Astrocyte (in vitro differentiated cells and primary cell): ENCODE measurements at regions not wholly inside any gene's neighbourhood (a gene's known extent, or its start where the extent isn't known, plus 50 kb on each side); places are given as distances from the start of the nearest gene placed in this dataset.

Experiments used
- EZH2 ChIP-seq: IDR thresholded peaks from 2 replicates; pipeline ENCODE4 v1.6.1; 2012; ENCODE audit warnings: mild to moderate bottlenecking, low read length, inconsistent platforms; ENCODE audit not compliant: insufficient read depth
- TF ChIP-seq, protein P1 (sequence below): IDR thresholded peaks from 2 replicates; pipeline ENCODE4 v1.5.1; 2011; ENCODE audit warnings: low read depth, mild to moderate bottlenecking, inconsistent platforms, low read length, moderate library complexity; ENCODE audit not compliant: insufficient read depth

GRCh38 chr6:15861486-15861885 is 198.7 kb upstream of the DTNBP1 start:
- TF ChIP-seq, protein P1, sequence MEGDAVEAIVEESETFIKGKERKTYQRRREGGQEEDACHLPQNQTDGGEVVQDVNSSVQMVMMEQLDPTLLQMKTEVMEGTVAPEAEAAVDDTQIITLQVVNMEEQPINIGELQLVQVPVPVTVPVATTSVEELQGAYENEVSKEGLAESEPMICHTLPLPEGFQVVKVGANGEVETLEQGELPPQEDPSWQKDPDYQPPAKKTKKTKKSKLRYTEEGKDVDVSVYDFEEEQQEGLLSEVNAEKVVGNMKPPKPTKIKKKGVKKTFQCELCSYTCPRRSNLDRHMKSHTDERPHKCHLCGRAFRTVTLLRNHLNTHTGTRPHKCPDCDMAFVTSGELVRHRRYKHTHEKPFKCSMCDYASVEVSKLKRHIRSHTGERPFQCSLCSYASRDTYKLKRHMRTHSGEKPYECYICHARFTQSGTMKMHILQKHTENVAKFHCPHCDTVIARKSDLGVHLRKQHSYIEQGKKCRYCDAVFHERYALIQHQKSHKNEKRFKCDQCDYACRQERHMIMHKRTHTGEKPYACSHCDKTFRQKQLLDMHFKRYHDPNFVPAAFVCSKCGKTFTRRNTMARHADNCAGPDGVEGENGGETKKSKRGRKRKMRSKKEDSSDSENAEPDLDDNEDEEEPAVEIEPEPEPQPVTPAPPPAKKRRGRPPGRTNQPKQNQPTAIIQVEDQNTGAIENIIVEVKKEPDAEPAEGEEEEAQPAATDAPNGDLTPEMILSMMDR = no peak
- TF ChIP-seq EZH2 = no peak
